ENCODE measurements at regions not wholly inside any gene's neighbourhood (a gene's known extent, or its start where the extent isn't known, plus 50 kb on each side); places are given as distances from the start of the nearest gene placed in this dataset.

GRCh38 chr9:108186642-108187395 lies 669.0 kb downstream of the ACTL7B start:
- no peaks in the 10 kb centered on the region for H3K36me3 ChIP-seq
- no peaks in the 10 kb centered on the region for H3K9me3 ChIP-seq
- whole genome bisulfite sequencing, 2 donors = 84 to 90% methylated on average over 3 of the region's 3 CpGs
- no peak overlapping the region for H3K4me3 ChIP-seq
- no peak overlapping the region for H3K27ac ChIP-seq
- no peaks in the 10 kb centered on the region for H3K4me1 ChIP-seq
- ATAC-seq (ENCODE audit: low FRiP score in 2 of 2) (peak in 1 of 2 donors; percentile 52), DNase-seq (no peak)
- TF ChIP-seq POLR2A (IDR thresholded peaks at IDR 0.05) (no peak), POLR2AphosphoS5 (IDR thresholded peaks at IDR 0.05) (no peak), CTCF (IDR thresholded peaks at IDR 0.05) (no peak), EP300 (IDR thresholded peaks at IDR 0.05) (no peak)
- H3K27me3 ChIP-seq = no peaks in the 10 kb centered on the region

GRCh38 chr9:108185613-108186012 lies 670.2 kb downstream of the ACTL7B start:
- Histone ChIP-seq H3K4me3 (no peak overlapping the region), H3K9me3 (no peaks in the 10 kb centered on the region), H3K36me3 (no peaks in the 10 kb centered on the region), H3K27ac (no peak overlapping the region), H3K4me1 (no peaks in the 10 kb centered on the region), H3K27me3 (no peaks in the 10 kb centered on the region)
- ATAC-seq (ENCODE audit: low FRiP score in 2 of 2) (no peak), DNase-seq (no peak)
- TF ChIP-seq POLR2A (IDR thresholded peaks at IDR 0.05) = no peak
- 84 to 88% methylated on average over 5 of the region's 5 CpGs for WGBS, 2 donors

- WGBS, 2 donors = 55 to 67% methylated on average over 3 of the region's 3 CpGs
- peak in 1 of 2 donors; percentile 21 for ATAC-seq (ENCODE audit: low FRiP score in 2 of 2)
- no peak for TF ChIP-seq POLR2AphosphoS5 (IDR thresholded peaks at IDR 0.05)
- no peak for TF ChIP-seq CTCF (IDR thresholded peaks at IDR 0.05)
- no peak for TF ChIP-seq EP300 (IDR thresholded peaks at IDR 0.05)
- TF ChIP-seq POLR2A (IDR thresholded peaks at IDR 0.05) = no peak
These were observed 670.8 kb downstream of the ACTL7B start for GRCh38 chr9:108184941-108185340.

DNA sequence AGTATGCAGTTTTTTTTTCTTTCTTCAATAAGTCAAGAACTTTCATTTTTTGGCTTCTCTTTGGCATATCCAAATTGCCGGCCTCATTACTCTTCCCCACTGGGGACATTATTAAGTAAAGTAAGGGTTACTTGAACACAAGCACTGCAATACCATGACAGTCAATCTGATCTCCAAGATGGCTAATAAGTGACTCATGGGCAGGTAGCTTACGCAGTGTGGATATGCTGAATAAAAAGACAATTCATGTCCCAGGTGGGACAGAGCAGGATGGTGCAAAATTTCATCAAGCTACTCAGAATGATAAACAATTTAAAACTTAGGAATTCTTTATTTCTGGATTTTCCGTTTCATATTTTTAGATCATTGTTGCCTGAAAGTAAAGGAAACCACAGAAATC lies 671.8 kb downstream of the ACTL7B start:
- no peaks in the 10 kb centered on the region for H3K4me1 ChIP-seq
- H3K9me3 ChIP-seq = no peaks in the 10 kb centered on the region
- H3K4me3 ChIP-seq = no peak overlapping the region
- no peaks in the 10 kb centered on the region for H3K27me3 ChIP-seq
- ATAC-seq (ENCODE audit: low FRiP score in 2 of 2) (no peak), DNase-seq (no peak)
- H3K36me3 ChIP-seq = no peaks in the 10 kb centered on the region
- no peak for TF ChIP-seq POLR2AphosphoS5 (IDR thresholded peaks at IDR 0.05)
- no peak for TF ChIP-seq POLR2A (IDR thresholded peaks at IDR 0.05)
- H3K27ac ChIP-seq = no peak overlapping the region
- WGBS, 2 donors = 92 to 97% methylated on average over 3 of the region's 3 CpGs

More at GRCh38 chr9:108184941-108185340, 670.8 kb downstream of the ACTL7B start:
- H3K4me1 ChIP-seq = no peaks in the 10 kb centered on the region
- no peaks in the 10 kb centered on the region for H3K27me3 ChIP-seq
- no peak for DNase-seq
- no peaks in the 10 kb centered on the region for H3K9me3 ChIP-seq
- no peak overlapping the region for H3K27ac ChIP-seq
- H3K4me3 ChIP-seq = no peak overlapping the region
- no peaks in the 10 kb centered on the region for H3K36me3 ChIP-seq

- no peak overlapping the region for H3K4me3 ChIP-seq
- no peaks in the 10 kb centered on the region for H3K27me3 ChIP-seq
- no peaks in the 10 kb centered on the region for H3K9me3 ChIP-seq
- no peak overlapping the region for H3K27ac ChIP-seq
- H3K4me1 ChIP-seq = no peaks in the 10 kb centered on the region
- TF ChIP-seq CTCF (IDR thresholded peaks at IDR 0.05) = no peak
- no peak for TF ChIP-seq POLR2AphosphoS5 (IDR thresholded peaks at IDR 0.05)
- TF ChIP-seq EP300 (IDR thresholded peaks at IDR 0.05) = no peak
- TF ChIP-seq POLR2A (IDR thresholded peaks at IDR 0.05) = no peak
- ATAC-seq (ENCODE audit: low FRiP score in 2 of 2) (peak in 1 of 2 donors; percentile 74), DNase-seq (no peak)
- 64 to 78% methylated on average over 5 of the region's 5 CpGs for WGBS, 2 donors
- no peaks in the 10 kb centered on the region for H3K36me3 ChIP-seq
These were observed 672.8 kb downstream of the ACTL7B start for GRCh38 chr9:108182950-108183381.

- DNase-seq (no peak), ATAC-seq (ENCODE audit: low FRiP score in 2 of 2) (no peak)
- Histone ChIP-seq H3K27ac (no peak overlapping the region), H3K4me1 (no peaks in the 10 kb centered on the region), H3K36me3 (no peaks in the 10 kb centered on the region), H3K27me3 (no peaks in the 10 kb centered on the region), H3K9me3 (no peaks in the 10 kb centered on the region), H3K4me3 (no peak overlapping the region)
- WGBS, 2 donors = 92 to 94% methylated on average over 8 of the region's 8 CpGs
- TF ChIP-seq POLR2A (IDR thresholded peaks at IDR 0.05) (no peak), EP300 (IDR thresholded peaks at IDR 0.05) (no peak), CTCF (IDR thresholded peaks at IDR 0.05) (no peak), POLR2AphosphoS5 (IDR thresholded peaks at IDR 0.05) (no peak)
These were observed 673.5 kb downstream of the ACTL7B start for GRCh38 chr9:108182270-108182669.
